ENCODE measurements at regions not wholly inside any gene's neighbourhood (a gene's known extent, or its start where the extent isn't known, plus 50 kb on each side); places are given as distances from the start of the nearest gene placed in this dataset.

- TF ChIP-seq CTCF (IDR thresholded peaks at IDR 0.05) (peak in 2 of 3 donors; percentile 30 to 33), POLR2AphosphoS5 (IDR thresholded peaks at IDR 0.05) (peak in 1 of 3 donors; percentile 68)
Observed at GRCh38 chr17:77374170-77374936, 233.6 kb downstream of the SEC14L1 start.

Data from breast epithelium (tissue), 3 donors.